M059J (cell line): ENCODE measurements at regions not wholly inside any gene's neighbourhood (a gene's known extent, or its start where the extent isn't known, plus 50 kb on each side); places are given as distances from the start of the nearest gene placed in this dataset.

Experiments used
- DNase-seq: peaks from one replicate; pipeline ENCODE4 v3.0.0-alpha.2; 2012; ENCODE audit warnings: low read depth

GRCh38 chr14:39768589-39768988 is 336.4 kb upstream of the FBXO33 start:
- no peak for DNase-seq

GRCh38 chr14:39766397-39767000 is 334.3 kb upstream of the FBXO33 start:
- DNase-seq, result no peak

DNA sequence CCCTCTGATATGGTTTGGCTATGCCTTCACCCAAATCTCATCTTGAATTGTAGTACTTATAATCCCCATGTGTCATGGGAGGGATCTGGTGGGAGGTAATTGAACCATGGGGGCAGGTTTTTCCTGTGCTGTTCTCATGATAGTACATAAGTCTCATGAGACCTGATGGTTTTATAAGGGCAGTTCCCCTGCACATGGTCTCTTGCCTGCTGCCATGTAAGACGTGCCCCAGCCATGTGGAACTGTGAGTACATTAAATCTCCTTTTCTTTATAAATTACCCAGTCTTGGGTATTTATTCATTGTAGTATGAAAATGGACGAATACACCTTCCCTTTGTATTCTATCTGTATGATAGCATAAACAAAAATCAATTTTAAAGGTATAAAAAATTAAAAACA is 333.4 kb upstream of the FBXO33 start:
- no peak for DNase-seq

DNA sequence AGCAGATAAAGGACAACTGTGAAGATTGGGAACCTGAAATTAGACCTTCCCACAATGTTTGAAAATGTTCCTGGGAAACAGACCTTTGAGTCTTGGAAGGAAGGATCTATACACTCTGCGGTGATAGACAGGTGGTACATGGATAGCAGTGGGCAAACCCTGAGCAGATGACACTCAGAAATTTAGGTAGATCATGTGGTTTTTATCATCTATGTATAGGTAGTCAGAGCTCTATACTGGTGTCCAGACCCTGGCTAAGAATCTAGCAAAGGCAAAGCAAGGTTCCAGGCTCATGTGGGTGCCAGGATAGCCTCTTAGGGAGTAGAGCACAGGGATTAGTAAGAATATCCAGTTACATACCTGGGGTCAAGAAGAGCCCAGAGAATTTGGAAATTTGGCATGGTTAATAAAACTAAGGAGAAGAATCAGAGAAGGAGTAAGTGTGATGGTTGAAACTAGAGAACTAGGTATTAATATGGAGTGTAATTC is 331.2 kb upstream of the FBXO33 start:
- no peak for DNase-seq

DNA sequence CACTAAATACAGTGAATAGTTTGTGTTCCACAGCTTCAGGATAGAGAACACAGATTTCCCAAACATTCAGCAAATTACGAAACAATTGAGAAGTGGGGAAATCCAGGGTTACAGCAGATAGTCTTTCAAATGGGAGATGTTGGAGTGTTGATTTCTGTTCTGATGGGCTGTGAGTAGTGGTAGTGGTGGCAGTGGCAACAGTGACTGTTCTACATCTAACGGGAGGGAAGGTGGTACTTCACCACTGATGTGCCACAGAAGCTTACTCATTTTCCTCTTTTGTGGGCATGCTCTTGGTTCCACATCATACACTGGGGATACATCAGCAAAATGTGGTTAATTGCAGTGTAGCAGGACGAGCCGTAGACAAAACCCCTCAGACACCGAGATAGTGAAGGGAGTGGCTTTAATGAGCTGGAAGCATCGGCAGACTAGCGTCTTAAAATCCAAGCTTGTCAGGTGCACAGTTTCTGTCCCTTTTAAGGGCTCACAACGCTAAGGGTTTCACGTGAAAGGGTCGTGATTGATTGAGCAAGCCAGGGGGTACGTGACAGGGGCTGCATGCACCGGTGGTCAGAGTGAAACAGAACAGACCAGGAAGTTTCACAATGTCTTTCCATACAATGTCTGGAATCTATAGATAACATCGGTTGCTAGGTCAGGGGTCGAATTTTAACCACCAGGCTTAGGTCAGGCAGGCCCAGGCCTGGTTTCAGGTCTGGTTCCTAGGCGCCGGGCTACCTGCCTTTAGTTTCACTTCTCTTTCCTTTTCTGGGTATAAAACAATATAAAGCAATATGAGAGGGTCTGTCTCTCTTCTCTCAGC is 330.6 kb upstream of the FBXO33 start:
- no peak for DNase-seq

DNA sequence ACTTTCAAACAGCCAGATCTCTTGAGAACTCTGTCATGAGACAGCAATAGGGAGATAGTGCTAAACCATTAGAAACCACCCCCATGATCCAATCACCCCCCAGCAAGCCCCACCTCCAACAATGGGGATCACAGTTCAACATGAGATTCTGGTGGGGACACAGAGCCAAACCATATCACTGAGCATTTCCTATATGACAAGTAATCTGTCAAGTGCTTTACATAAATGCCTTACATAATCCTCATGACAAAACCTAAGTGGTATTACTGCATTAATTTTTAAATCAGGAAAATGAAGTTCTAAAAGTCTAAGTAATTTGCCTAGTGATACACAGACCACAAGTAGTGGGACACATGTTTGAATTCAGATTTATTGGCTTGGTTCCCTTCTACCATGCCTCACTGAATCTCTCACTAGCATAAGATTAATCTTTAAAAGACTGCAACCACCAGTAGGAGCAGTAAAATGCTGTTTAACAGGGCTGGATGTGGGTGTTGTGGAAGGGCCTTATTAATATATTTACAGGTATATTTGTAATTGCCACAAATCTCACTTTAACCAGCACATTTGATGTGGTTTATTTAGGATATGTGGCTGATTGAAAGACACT is 323.1 kb upstream of the FBXO33 start:
- DNase-seq, result no peak

- no peak for DNase-seq
These were observed 308.2 kb upstream of the FBXO33 start for GRCh38 chr14:39740454-39740853.

DNA sequence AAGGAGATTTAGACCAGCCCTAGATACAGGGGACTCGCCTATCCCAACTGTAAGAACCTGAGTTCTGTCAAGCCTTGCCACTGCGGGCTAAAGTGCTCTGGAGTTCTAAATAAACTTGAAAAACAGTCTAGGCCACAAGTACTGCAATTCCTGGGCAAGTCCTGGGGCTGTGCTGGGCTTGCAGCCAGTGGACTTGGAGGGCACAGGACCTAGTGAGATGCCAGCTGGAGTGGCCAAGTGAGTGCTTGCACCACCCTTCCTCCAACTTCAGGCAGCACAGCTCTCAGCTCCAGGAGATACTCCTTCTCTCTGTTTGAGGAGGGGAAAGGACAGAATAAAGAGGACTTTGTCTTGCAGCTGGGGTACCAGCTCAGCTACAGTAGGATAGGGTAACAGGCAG is 307.6 kb upstream of the FBXO33 start:
- no peak for DNase-seq

DNA sequence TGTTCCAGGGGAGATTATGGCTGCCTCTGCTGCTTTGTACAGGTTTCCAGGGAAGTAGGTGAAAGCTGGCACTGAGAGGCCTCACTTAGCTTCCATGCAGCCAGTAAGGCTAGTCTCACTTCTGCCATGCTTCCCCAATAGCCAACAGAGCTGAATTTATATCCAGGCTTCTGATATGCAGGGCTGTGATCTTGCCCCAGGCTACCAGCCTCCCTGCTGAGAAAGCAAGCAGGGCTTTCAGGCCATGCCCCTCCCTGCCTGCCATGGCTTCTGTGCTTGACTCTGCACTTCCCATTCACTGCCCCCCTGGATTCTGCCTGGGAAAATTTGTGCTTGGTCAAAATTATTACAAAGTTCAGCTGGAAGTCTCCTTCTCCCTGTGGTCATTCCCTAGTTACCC is 302.1 kb upstream of the FBXO33 start:
- DNase-seq, result no peak

DNA sequence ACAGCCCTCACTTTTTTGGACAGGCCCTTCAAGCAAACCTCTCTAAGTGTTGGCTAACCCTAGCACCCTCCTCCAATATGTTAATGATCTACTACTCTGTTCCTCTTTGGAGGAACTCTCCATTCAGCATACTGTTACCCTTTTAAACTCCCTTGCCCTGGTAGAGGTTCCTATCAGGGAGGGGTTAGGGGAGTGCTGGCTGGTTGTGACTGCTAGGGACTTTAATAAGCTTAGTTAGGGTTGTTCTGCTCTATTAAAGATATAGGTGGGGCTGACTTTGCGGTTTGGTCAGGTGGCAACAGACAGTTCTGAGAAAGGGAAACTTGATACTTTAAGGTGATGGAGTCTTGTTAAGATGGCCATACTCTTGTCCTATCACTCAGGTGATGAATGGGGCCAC is 301.5 kb upstream of the FBXO33 start:
- DNase-seq, result no peak

DNA sequence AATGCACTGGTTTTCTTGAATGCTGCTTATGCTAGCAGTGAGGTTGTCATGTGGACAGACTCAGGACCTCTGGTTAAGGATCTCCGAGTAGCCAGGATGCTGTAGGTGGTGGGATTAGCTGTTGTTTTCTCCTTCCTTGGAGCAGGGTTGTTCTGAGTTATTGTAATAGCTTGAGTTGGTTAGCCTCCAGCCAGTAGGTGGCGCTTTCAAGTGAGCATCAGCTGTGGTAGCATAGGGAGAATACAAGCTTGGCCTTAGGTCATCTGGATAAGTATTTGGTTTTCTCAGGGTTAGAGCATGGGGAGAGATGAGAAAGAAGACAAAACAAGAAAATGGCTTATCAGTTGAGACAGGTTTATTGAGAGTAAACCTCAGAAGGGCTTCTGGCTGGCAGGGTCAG is 299.7 kb upstream of the FBXO33 start:
- no peak for DNase-seq

GRCh38 chr14:39726563-39726962 is 294.3 kb upstream of the FBXO33 start:
- DNase-seq, result no peak

GRCh38 chr14:39722547-39723273 is 290.5 kb upstream of the FBXO33 start:
- no peak for DNase-seq

DNA sequence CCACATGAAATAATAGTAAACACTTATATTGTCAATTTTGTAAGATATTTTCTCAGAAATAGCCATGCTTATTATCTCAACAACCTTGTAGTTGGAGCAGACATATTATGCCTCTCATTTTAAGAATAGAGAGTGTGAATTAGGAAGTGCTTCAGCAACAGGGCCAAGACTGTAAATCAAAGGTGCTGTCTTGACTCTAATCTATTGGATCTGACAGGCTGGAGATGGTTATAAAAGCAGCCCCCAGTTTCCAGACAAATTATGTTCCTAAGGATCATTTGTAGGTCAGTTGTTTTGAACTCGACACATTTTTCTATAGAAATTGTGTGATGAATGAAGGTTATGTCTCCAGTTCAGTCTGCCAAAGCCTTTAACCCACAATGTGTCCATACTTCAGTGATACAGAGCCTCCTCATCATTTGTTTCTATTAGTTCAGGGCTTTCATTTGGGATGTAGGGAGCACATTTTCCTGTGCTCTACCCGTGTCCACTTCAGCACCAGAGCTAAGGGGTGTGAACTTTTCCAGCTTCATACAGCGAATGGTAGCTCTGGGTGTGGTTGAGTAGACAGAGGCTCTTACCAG is 284.8 kb upstream of the FBXO33 start:
- no peak for DNase-seq

GRCh38 chr14:39712293-39712999 is 280.2 kb upstream of the FBXO33 start:
- DNase-seq, result no peak

DNA sequence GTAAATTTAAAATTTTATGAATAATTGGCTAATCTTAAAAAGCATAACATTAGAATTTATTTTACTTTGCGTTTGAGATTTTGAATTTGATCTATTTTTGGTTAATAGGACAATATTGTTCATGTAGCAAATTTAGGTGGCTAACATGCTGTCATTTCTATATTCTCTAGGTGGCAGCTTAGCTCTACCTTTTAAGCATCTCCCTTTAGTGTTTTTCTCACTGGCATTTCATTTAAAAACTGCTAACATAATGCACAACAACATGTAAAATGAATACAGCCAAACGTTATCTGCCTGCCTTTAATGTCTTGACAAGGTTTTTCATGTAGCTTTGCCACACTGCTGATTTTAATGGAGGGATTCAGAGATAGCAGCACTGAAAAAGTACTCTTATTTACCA is 272.4 kb upstream of the FBXO33 start:
- DNase-seq, result no peak

DNA sequence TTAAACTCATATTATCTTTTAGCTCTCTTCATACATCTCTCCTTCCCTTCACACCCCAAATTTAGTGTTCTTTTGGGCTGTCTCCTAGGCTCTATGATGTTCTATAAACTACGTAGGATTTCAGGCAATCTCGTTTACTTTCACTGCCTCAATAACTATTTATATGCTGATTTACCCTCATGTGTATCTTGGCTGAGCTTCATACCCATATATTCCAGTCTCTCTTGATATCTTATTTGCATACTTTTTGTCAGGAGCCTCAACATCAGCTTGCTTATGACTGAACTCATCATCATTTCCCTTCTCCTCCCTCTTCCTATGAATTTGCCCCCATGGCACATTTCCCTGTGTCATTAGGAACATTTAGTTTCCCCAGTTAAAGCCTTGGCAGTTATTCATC is 262.1 kb upstream of the FBXO33 start:
- no peak for DNase-seq

DNA sequence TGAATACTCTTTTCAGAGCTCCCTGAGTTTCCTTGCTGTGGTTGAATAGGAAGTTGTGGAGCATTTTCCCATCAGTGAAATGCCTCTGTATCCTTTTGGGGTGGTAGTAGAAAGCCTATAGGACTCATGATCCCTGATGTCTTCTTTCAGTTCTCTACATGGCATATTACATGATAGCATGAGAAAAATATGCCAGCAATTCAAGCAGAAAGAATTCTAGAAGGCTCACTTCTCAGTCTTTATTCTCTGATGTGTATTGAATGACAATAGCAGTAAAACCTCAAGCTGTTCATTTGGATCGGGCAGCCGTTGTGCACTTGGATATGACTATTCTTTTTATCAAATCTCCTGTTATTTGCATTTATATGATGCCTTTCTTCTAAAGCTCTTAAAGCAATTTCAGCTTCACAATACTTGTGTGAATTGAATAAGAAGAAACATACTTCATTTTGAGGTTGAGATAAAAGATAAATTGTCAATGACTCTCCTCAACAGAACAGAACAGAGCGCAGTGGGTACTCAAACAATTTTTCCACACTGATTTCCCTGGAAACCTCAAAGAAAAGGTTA is 251.5 kb upstream of the FBXO33 start:
- no peak for DNase-seq

DNA sequence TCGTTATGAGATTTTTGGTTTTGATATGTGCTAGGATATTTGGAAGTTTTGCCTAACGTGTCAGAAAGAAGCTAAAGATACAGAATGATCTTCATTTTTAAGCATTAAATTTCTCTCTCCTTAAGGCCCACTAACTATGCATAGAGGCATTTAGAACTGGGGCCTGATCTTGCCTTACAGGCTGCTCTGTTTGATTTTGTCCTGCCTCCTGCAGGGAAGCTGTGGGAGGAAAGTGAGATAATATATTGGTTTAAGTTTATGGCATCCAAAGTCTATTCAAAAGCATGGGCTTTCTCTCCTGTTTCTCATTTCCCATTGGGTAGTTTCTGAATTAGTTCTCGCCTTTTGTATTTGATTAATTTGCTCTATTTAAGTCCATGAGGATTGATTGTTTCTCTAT is 250.3 kb upstream of the FBXO33 start:
- DNase-seq, result no peak

DNA sequence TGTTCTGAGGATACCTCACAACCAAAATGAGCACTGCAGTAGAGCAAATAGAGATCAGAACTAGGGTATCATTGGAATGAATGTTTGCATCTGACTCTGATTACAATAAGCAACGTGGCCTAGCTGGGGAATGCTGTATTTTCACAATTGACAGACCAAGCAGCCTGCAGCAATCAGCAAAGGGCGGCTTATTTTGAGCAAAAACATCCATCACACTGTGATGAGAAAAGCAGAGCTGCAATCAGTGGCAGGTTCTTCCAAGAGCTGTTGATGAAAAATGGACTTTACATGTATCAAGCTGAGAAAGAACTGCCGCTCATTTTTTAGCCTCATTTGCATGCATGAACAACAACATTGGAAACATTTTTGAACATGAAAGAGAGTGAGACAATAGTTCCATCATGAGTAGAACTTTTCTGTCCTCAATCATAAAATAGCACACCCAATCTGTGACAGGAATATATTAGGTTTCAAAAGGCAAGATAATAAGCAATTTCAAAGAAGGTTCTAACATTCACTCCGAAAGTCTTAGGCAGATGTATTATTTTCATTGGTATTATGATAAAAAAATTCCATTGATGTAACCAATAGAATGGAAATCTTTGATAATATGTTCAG is 249.7 kb upstream of the FBXO33 start:
- DNase-seq, result no peak

DNA sequence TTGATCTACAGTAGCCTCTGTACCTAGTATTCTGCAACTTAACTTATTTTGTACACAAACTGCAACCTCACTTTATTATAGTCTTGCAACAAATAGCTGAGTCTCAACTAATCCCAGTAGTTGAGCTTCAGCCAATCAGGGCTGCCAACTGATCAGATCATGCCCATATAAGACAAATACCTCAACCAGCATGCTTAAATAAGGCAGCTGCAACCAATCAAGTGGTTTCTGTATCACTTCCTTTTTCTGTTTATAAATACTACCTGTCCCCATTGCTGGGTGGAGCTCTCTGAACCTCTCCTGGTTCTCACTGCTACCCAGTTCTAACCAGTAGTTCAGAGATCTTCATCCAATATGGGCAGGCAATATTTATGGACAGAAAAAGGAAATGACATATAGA is 248.5 kb upstream of the FBXO33 start:
- DNase-seq, result no peak
